AML-193 (cell line): ENCODE measurements at regions not wholly inside any gene's neighbourhood (a gene's known extent, or its start where the extent isn't known, plus 50 kb on each side); places are given as distances from the start of the nearest gene placed in this dataset.
"Not testable (repeated sequence)": the region's sequence is repeated elsewhere in the genome, so short reads cannot be mapped to it uniquely, and the experiment has no call there.

Experiments used
- DNase-seq, 2 experiments: peaks; one replicate each; lab custom pipeline; 2025; lab: John Stamatoyannopoulos, UW

DNA sequence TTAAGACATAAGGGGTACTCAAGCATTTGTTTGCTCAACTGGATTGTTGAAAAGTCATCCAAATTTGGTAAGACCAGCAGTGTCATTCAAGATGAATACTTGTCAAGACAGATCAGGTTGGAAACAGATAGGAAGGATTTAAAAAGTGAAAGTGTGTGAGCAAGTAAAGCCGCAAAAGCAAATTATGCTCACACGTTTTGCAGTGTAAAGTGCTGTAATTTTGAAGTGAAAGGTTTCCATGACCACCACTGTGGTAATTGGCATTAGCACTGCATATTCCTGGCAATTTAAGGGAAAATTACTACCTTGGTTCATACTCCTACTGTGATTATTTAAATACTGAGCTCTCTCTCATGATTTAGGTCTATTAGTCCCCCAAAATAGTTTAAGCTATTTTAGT, 704.1 kb upstream of the CCDC179 start:
- no peak for DNase-seq

DNA sequence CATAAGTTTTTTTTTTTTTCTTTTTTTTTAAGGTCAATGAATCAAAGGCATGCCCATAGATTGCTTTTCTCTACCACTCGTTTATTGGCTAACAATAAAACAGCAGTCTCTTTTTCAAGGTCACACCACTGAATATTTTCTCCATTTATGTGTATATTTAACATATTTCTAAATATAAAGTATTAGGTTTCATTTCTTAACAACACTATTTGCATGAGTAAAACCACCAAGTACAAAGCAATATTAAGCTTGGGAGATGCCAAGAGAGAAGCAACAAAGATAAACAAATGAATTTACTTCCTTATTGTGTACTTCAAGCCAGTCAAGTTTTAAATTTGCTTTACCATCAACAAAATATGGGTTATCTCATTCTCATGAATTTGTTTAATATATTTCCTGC, 708.9 kb upstream of the CCDC179 start:
- no peak for DNase-seq

GRCh38 chr11:23569547-23569946, 709.3 kb upstream of the CCDC179 start:
- DNase-seq, result no peak

DNA sequence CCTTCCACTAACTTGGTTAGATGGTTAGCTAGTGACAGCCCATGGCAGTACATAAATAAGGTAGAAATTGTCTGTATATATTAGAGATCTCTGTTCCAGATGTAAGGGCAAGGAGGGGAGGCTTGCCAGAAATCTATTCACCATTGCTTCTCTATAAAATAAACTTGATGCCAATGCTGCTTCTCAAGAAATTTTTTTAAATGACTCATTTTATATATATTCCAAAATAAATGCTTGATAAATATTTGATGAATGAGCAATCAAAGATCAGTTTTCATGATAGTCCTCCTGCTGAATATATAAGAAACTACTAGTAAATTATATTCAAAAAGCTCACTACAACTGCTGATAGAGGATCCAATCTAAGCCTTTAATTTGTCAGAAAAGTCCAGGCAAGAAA, 710.6 kb upstream of the CCDC179 start:
- no peak for DNase-seq

GRCh38 chr11:23573429-23573828, 713.2 kb upstream of the CCDC179 start:
- DNase-seq, result no peak

DNA sequence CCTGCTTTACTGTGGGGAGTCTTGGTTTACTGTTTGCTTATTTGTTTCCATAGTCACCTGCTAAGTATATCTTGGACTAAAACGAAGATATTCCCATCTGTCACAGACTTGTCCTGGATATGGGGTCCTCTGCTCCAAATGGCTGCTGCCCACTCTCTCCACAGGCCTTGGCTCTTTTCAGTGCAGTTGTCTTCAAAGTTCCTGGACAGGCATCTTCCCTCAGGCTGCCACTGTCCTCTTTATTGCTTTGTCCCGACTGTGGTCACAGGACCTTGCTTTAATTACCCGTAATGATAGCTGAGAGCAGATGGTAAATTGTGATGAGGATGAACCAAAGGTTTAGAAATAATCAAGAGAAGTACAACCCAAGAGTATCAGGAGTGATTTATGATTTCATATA, 713.9 kb upstream of the CCDC179 start:
- no peak for DNase-seq

DNA sequence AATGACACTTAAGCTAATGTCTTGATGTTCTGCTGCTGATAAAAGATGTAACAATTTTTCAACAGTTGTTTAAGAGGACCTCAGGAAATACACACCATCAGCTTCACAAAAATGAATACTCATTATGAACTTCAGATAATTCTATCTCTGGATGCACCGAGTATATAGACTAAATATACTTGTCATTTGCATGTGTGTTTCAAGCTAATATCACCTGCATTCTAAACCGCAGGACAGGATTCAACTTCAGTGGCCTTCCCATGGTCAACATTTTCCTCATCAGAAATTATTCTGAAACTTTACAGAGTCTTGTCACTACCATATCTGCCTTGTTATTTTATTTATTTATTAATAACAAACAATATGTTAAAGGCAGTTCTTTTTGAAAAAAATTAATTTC, 717.0 kb upstream of the CCDC179 start:
- no peak for DNase-seq

- DNase-seq, result no peak
Observed at GRCh38 chr11:23585416-23586104, 725.3 kb upstream of the CCDC179 start.

DNA sequence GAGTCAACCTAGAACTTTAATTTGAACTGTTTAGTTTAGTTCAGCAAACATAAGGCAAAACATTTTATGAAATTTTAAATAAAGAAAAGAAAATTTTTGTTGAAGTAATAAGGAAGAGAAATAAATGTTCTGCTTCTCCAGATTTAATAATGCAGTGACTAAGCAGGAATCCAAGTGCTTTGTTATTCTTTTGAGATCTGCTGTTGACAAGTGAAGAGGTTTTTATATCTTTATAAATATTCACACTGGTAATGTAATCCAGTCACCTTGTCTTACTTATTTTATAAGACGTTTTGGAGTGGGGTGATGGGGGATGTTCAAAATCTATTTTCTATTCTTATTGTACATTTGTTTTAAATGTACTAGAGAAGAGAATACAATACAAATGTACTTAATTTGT, 725.9 kb upstream of the CCDC179 start:
- DNase-seq, result no peak

GRCh38 chr11:23590596-23591308, 730.5 kb upstream of the CCDC179 start:
- DNase-seq, result no peak

GRCh38 chr11:23594755-23595154, 734.5 kb upstream of the CCDC179 start:
- no peak for DNase-seq

- no peak for DNase-seq
Observed at GRCh38 chr11:23604966-23605365, 744.7 kb upstream of the CCDC179 start.

DNA sequence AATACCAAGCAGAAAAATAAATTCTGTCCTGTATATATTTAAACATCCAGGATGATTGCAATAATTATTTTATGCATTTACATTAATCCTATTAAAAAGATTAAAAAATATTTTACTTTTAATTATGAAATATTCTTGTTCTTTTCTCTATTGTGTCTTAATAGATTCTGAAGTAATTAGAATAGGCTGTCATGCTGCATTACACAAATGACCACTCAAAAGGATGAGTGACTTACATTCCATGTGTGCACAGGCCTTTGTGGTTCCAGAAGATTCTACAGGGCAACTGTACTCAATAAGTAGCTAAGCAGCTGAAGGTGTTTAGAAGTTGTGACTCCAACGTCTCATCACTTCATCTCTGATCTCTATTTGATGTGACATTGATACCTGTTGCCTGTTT, 745.9 kb upstream of the CCDC179 start:
- DNase-seq, result no peak

DNA sequence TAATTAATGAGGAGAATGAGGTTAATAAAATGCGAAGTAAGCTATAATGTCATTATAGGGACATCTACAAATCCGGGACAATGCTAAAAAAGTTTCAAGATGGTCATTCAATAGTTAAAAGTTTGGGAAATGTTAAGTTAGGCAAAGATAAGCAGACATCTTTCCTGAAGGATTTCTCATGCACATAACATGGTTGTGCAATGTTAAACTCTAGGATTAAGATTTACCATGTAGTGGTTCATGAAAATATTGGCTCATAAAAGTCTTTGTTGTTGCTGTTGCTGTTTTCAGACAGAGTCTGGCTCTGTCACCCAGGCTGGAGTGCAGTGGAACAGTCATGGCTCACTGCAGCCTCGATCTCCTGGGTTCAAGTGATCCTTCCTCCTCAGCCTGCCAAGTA, 751.5 kb upstream of the CCDC179 start:
- no peak for DNase-seq

- DNase-seq, result no peak
Observed at GRCh38 chr11:23620617-23621016, 760.3 kb upstream of the CCDC179 start.

- DNase-seq, result no peak
Observed at GRCh38 chr11:23632293-23632692, 772.0 kb upstream of the CCDC179 start.

DNA sequence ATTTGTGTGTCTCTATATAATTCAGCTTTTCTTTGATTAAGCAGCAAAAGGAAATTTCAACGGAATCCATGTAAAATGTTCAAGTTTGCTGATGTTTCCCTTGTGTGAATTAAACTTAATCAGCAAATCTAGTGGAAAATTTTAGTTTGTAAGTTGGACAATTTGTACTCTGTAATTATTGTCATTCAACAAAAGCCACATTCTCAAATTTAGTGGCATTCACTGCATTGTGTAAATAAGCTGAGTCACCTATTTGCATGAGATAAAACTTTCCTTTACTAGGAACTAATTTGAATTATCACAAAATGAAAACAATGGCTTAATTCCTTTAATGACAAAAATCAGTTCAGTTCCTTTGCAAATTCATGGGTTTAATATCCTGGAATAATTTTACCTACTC, 784.2 kb upstream of the CCDC179 start:
- DNase-seq, result no peak

DNA sequence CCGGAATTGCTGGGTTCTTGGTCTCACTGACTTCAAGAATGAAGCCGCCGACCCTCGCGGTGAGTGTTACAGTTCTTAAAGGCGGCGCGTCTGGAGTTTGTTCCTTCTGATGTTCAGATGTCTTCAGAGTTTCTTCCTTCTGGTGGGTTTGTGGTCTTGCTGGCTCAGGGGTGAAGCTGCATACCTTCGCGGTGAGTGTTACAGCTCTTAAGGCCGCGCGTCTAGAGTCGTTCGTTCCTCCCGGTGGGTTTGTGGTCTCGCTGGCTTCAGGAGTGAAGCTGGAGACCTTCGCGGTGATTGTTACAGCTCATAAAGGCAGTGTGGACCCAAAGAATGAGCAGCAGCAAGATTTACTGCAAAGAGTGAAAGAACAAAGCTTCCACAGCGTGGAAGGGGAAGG, 792.1 kb upstream of the CCDC179 start:
- not testable (repeated sequence) for DNase-seq

GRCh38 chr11:23653071-23653675, 792.9 kb upstream of the CCDC179 start:
- no peak for DNase-seq

DNA sequence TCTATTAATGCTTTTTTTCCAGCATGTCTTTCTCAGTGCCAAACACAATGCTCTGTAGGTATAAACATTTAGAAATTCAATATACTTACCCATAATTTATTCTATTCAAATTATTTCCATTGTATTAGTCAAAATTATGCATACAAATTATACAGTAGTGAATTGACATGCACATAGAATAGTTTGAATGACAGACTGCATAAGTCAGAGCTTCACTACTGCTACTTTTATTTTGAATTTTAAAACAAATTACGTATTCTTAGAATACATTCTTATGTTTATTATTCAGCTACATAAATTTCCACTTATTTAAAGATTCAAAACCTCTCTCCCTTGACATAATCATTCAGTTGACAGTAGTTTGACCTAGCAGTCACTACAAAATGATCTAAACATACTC, 808.0 kb upstream of the CCDC179 start:
- DNase-seq, result no peak

DNA sequence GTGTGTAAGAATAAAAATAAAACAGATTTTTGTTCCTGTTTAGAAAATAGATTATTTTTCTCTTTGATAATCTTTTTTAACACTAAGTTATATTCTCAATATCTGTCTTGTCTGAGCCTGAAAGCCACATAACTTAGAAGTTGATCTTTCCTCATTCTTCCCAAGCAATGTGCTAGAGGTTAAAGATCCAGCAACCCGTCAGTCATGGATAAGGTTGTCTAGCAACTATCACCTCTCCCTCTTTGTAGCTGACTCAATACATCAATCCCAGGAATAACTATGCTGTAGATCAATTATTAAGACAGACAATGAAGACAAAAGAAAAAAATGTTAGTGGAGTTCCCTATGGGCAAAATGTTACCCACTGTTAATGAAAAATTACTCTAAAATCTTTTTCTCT, 813.1 kb upstream of the CCDC179 start:
- DNase-seq, result no peak

DNA sequence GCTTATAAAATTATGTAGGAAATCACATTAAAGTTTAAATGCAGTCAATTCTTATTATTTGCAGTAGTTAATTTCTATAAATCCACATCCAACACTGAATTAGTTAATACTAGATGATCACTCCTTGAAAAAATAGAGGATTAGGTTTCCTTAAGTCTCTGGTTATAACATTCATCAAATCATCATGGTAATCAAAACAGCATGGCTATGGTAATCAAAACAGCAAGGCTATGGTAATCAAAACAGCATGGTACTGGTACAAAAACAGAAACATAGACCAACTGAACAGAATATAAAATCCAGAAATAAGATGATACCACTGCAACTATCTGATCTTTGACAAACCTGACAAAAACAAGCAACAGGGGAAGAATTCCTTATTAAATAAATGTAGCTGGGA, 814.6 kb upstream of the CCDC179 start:
- no peak for DNase-seq

DNA sequence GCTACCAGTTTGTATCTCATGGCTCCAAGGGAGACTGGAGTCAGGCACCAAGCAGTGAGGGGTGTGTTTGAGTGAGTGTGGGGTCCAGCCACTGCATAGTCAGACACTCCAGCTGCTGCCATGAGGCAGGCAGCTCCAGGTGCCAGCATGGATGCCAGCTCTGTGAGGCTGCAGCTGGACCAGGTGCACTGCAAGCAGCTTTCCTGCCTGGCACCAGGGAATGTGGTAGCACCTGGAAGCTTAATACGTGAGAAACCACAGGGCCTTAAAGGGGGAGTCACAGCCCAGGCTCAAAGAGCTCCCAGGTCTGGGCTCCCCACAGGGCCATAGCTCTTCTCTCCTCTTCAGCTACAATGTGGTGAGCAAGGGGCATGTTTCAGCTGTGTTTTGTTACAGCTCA, 817.8 kb upstream of the LUZP2 start:
- DNase-seq, result no peak

GRCh38 chr11:23679981-23680380, 816.9 kb upstream of the LUZP2 start:
- no peak for DNase-seq
